GM23338 (cell line): ENCODE measurements at regions not wholly inside any gene's neighbourhood (a gene's known extent, or its start where the extent isn't known, plus 50 kb on each side); places are given as distances from the start of the nearest gene placed in this dataset.

Experiments used
- ATAC-seq: fragments of 200-7000 bp; cut with Tn5 transposase; 3 replicates; pipeline ENCODE4 v1.9.1; 2020
- DNase-seq: peaks from one replicate; pipeline ENCODE4 v3.0.0-alpha.2; 2015; ENCODE audit warnings: low spot score
- H2AFZ ChIP-seq: fragments of 200-600 bp; sonication (generic); 2 replicates; pipeline ENCODE4 v1.8.0; 2016; ENCODE audit warnings: antibody characterized with exemption, mild to moderate bottlenecking, moderate library complexity
- H3F3A ChIP-seq: fragments of 200-600 bp; sonication (generic); replicated peaks from 2 replicates; pipeline ENCODE4 v1.8.0; 2017; ENCODE audit warnings: antibody characterized with exemption, mixed run types, low read depth
- H3K27ac ChIP-seq: fragments of 200-600 bp; sonication (generic); 2 replicates; pipeline ENCODE4 v1.6.1; 2016; ENCODE audit warnings: low read depth
- H3K27me3 ChIP-seq: fragments of 200-600 bp; sonication (generic); 2 replicates; pipeline ENCODE4 v1.8.0; 2016; ENCODE audit warnings: mild to moderate bottlenecking, mixed run types, moderate library complexity; ENCODE audit not compliant: insufficient read depth
- H3K36me3 ChIP-seq: fragments of 200-600 bp; sonication (generic); 2 replicates; pipeline ENCODE4 v1.8.0; 2016; ENCODE audit warnings: mild to moderate bottlenecking; ENCODE audit not compliant: insufficient read depth
- H3K4me1 ChIP-seq: fragments of 200-600 bp; sonication (generic); 2 replicates; pipeline ENCODE4 v1.8.0; 2016; ENCODE audit warnings: mild to moderate bottlenecking, moderate library complexity; ENCODE audit not compliant: insufficient read depth
- H3K4me2 ChIP-seq: fragments of 200-600 bp; sonication (generic); 2 replicates; pipeline ENCODE4 v1.7.1; 2017; ENCODE audit warnings: mixed run types
- H3K4me3 ChIP-seq: fragments of 200-600 bp; sonication (generic); 2 replicates; pipeline ENCODE4 v1.6.1; 2016; ENCODE audit warnings: mixed run types
- H3K79me2 ChIP-seq: fragments of 200-600 bp; sonication (generic); replicated peaks from 2 replicates; pipeline ENCODE4 v1.8.0; 2017; ENCODE audit warnings: mild to moderate bottlenecking; ENCODE audit not compliant: insufficient read depth
- H3K9me2 ChIP-seq: fragments of 200-600 bp; sonication (generic); 2 replicates; pipeline ENCODE4 v1.8.0; 2017; ENCODE audit not compliant: insufficient read depth
- H4K20me1 ChIP-seq: fragments of 200-600 bp; sonication (generic); replicated peaks from 2 replicates; pipeline ENCODE4 v1.8.0; 2017; ENCODE audit warnings: mild to moderate bottlenecking; ENCODE audit not compliant: insufficient read depth
- H3K27ac Mint-ChIP-seq: 2 replicates; pipeline ENCODE4 v1.8.0; 2020; ENCODE audit warnings: inconsistent platforms, mild to moderate bottlenecking, moderate library complexity, mixed read lengths
- H3K27me3 Mint-ChIP-seq: 3 replicates; pipeline ENCODE4 v1.8.0; 2022; ENCODE audit warnings: low read depth, mild to moderate bottlenecking, moderate library complexity, mixed read lengths, inconsistent platforms; ENCODE audit not compliant: insufficient read depth, poor library complexity
- H3K36me3 Mint-ChIP-seq: 3 replicates; pipeline ENCODE4 v1.8.0; 2021; ENCODE audit warnings: low read depth, mild to moderate bottlenecking, inconsistent platforms, moderate library complexity, mixed read lengths
- H3K4me1 Mint-ChIP-seq: 3 replicates; pipeline ENCODE4 v1.8.0; 2020; ENCODE audit warnings: mild to moderate bottlenecking, inconsistent platforms, mixed read lengths
- H3K4me3 Mint-ChIP-seq: 3 replicates; pipeline ENCODE4 v1.8.0; 2021; ENCODE audit warnings: moderate library complexity, mild to moderate bottlenecking, inconsistent platforms, mixed read lengths
- H3K9me3 Mint-ChIP-seq: 3 replicates; pipeline ENCODE4 v1.8.0; 2020; ENCODE audit warnings: moderate library complexity, mild to moderate bottlenecking, inconsistent platforms, mixed read lengths
- CREB1 ChIP-seq: fragments of 250-450 bp; sonication (Bioruptor Pico); IDR thresholded peaks from 2 replicates; pipeline ENCODE4 v1.5.0; 2020; ENCODE audit warnings: low read depth, mild to moderate bottlenecking, moderate library complexity
- CTCF ChIP-seq, 2 experiments: fragments of 200-600 bp in 1 of 2; sonication (generic) in 1 of 2; conservative IDR thresholded peaks; 2 replicates each; pipeline versions ENCODE4 v1.5.1 to v1.6.1; 2016 to 2017; ENCODE audit warnings: antibody characterized with exemption in 2 of 2, low read depth in 2 of 2, mild to moderate bottlenecking in 2 of 2, moderate library complexity in 1 of 2
- EZH2 ChIP-seq: fragments of 200-600 bp; sonication (generic); IDR thresholded peaks from one replicate; pipeline ENCODE4 v1.8.0; 2017; ENCODE audit warnings: antibody characterized with exemption, mild to moderate bottlenecking, low read depth; ENCODE audit not compliant: unreplicated experiment
- EZH2phosphoT487 ChIP-seq: fragments of 200-600 bp; sonication (generic); IDR thresholded peaks from one replicate; pipeline ENCODE4 v1.8.1; 2018; ENCODE audit warnings: antibody characterized with exemption; ENCODE audit not compliant: unreplicated experiment
- NANOG ChIP-seq: IDR thresholded peaks from 2 replicates; pipeline ENCODE4 v1.6.1; 2016; ENCODE audit warnings: antibody characterized with exemption, borderline replicate concordance
- POLR2AphosphoS5 ChIP-seq: IDR thresholded peaks from 2 replicates; pipeline ENCODE4 v1.6.1; 2016; ENCODE audit warnings: antibody characterized with exemption, low read depth
- STAT1 ChIP-seq: IDR thresholded peaks from one replicate; pipeline ENCODE4 v1.6.1; 2016; ENCODE audit warnings: antibody characterized with exemption; ENCODE audit not compliant: unreplicated experiment
- ZNF114 ChIP-seq: fragments of 250-450 bp; sonication (Bioruptor Pico); IDR thresholded peaks from 2 replicates; pipeline ENCODE4 v1.5.0; 2020; ENCODE audit warnings: mild to moderate bottlenecking, moderate library complexity
- ZNF462 ChIP-seq: fragments of 250-450 bp; sonication (Bioruptor Pico); IDR thresholded peaks from 2 replicates; pipeline ENCODE4 v1.5.0; 2020; ENCODE audit warnings: mild to moderate bottlenecking, moderate library complexity
- TF ChIP-seq, protein P1 (sequence below): IDR thresholded peaks from one replicate; pipeline ENCODE4 v1.6.1; 2018; ENCODE audit warnings: antibody characterized with exemption; ENCODE audit not compliant: unreplicated experiment

DNA sequence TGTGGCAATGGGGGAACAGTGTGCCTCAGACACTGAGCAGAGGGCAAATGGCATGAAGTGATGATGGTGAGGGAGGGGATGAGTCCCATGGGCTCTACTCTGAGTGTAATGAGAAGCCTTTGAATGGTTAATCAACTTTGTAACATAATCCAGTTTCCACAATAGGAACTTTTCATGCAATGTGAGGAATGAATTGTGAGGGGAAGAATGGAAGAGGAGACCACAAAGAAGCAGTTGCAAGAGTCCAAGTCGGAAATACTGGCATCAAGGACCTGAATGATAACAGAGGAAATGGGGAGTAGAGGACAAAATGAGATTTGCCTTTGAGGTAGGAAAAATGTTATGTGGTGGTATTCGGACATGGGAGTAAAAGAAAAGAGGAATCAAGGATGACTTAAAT is 476.9 kb upstream of the PRICKLE1 start:
- DNase-seq (no peak), ATAC-seq (no peak)
- no peak overlapping the region for H3K4me3 Mint-ChIP-seq
- H4K20me1 ChIP-seq: no peaks in the 10 kb centered on the region
- TF ChIP-seq CTCF (conservative IDR thresholded peaks at IDR 0.05; ENCODE audit: low read depth in 2 of 2) (no peak), POLR2AphosphoS5 (no peak), CREB1 (CRISPR knock-in tag) (no peak), ZNF114 (CRISPR knock-in tag) (no peak), EZH2phosphoT487 (no peak), NANOG (no peak)
- TF ChIP-seq, protein P1, sequence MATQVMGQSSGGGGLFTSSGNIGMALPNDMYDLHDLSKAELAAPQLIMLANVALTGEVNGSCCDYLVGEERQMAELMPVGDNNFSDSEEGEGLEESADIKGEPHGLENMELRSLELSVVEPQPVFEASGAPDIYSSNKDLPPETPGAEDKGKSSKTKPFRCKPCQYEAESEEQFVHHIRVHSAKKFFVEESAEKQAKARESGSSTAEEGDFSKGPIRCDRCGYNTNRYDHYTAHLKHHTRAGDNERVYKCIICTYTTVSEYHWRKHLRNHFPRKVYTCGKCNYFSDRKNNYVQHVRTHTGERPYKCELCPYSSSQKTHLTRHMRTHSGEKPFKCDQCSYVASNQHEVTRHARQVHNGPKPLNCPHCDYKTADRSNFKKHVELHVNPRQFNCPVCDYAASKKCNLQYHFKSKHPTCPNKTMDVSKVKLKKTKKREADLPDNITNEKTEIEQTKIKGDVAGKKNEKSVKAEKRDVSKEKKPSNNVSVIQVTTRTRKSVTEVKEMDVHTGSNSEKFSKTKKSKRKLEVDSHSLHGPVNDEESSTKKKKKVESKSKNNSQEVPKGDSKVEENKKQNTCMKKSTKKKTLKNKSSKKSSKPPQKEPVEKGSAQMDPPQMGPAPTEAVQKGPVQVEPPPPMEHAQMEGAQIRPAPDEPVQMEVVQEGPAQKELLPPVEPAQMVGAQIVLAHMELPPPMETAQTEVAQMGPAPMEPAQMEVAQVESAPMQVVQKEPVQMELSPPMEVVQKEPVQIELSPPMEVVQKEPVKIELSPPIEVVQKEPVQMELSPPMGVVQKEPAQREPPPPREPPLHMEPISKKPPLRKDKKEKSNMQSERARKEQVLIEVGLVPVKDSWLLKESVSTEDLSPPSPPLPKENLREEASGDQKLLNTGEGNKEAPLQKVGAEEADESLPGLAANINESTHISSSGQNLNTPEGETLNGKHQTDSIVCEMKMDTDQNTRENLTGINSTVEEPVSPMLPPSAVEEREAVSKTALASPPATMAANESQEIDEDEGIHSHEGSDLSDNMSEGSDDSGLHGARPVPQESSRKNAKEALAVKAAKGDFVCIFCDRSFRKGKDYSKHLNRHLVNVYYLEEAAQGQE: no peak
- peaks cover 8% of the 10 kb centered on the region for H3K4me1 ChIP-seq
- H3K27ac Mint-ChIP-seq: no peak overlapping the region
- H3K27me3 Mint-ChIP-seq: peaks cover 2% of the 10 kb centered on the region
- H3K27me3 ChIP-seq: no peaks in the 10 kb centered on the region
- 0 out of 3 replicates have a peak, but pooled peaks cover 2% of the 10 kb centered on the region for H3K36me3 Mint-ChIP-seq
- H3K4me3 ChIP-seq: no peak overlapping the region
- no peak overlapping the region for H2AFZ ChIP-seq
- H3F3A ChIP-seq: no peaks in the 10 kb centered on the region
- H3K79me2 ChIP-seq: no peaks in the 10 kb centered on the region
- H3K9me2 ChIP-seq: no peaks in the 10 kb centered on the region
- no peaks in the 10 kb centered on the region for H3K9me3 Mint-ChIP-seq
- H3K4me2 ChIP-seq: no peak overlapping the region
- H3K4me1 Mint-ChIP-seq: peaks cover 6% of the 10 kb centered on the region
- no peak overlapping the region for H3K27ac ChIP-seq
- no peaks in the 10 kb centered on the region for H3K36me3 ChIP-seq

DNA sequence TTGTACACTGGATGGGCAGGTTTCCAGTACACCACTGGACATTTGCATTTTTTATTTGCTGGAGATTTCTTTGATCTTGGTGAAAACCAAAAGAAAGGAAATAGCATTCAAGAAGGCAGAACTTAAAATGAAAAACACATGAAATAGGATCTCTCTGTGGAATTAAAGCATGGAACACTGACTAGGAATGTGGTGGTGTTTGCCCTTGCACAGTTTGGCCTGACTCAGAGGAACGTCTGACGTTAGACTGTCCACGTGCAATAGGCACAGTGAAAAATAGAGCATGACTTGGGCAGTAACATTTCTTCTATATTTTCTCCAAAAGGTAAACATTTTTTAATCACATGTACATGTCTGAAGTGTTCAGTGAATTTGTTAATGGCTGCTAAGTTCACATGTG is 474.1 kb upstream of the PRICKLE1 start:
- Mint-ChIP-seq H3K4me3 (no peak overlapping the region), H3K9me3 (no peaks in the 10 kb centered on the region)
- ATAC-seq: no peak
- TF ChIP-seq EZH2phosphoT487 (no peak), ZNF462 (CRISPR knock-in tag) (no peak), EZH2 (no peak), STAT1 (no peak), CREB1 (CRISPR knock-in tag) (no peak), POLR2AphosphoS5 (no peak)

More for the DNA sequence above, 474.1 kb upstream of the PRICKLE1 start:
- no peaks in the 10 kb centered on the region for H3K9me2 ChIP-seq
- H4K20me1 ChIP-seq: no peaks in the 10 kb centered on the region
- Mint-ChIP-seq H3K36me3 (0 out of 3 replicates have a peak, but pooled peaks cover 2% of the 10 kb centered on the region), H3K27me3 (peaks cover 2% of the 10 kb centered on the region), H3K27ac (no peak overlapping the region), H3K4me1 (peaks cover 6% of the 10 kb centered on the region)
- peaks cover 8% of the 10 kb centered on the region for H3K4me1 ChIP-seq
- H3K27ac ChIP-seq: no peak overlapping the region
- H3K27me3 ChIP-seq: no peaks in the 10 kb centered on the region
- H3K4me3 ChIP-seq: no peak overlapping the region
- no peaks in the 10 kb centered on the region for H3K79me2 ChIP-seq
- H3K36me3 ChIP-seq: no peaks in the 10 kb centered on the region
- H2AFZ ChIP-seq: no peak overlapping the region
- no peak overlapping the region for H3K4me2 ChIP-seq
- H3F3A ChIP-seq: no peaks in the 10 kb centered on the region
- no peak for DNase-seq
